Left lung (tissue), 4 donors: ENCODE measurements at regions not wholly inside any gene's neighbourhood (a gene's known extent, or its start where the extent isn't known, plus 50 kb on each side); places are given as distances from the start of the nearest gene placed in this dataset.

Experiments used
- ATAC-seq: fragments of 200-7000 bp; cut with Tn5 transposase; one replicate; pipeline ENCODE4 v1.9.1; 2020; ENCODE audit warnings: moderate library complexity
- DNase-seq, 4 donors: peaks; one replicate each; pipeline ENCODE4 v3.0.0-alpha.2; 2013 to 2020
- H3K27ac ChIP-seq, 2 donors: fragments of 200-600 bp; sonication (generic) in 1 of 2; one replicate each; pipeline versions ENCODE4 v1.5.0 to v1.8.0; 2020 to 2021
- H3K27me3 ChIP-seq, 2 donors: fragments of 200-600 bp; sonication (generic) in 1 of 2; one replicate each; pipeline versions ENCODE4 v1.5.0 to v1.8.0; 2020 to 2021
- H3K36me3 ChIP-seq, 2 donors: fragments of 200-600 bp; sonication (generic) in 1 of 2; one replicate each; pipeline versions ENCODE4 v1.5.0 to v1.8.0; 2020 to 2021
- H3K4me1 ChIP-seq, 2 donors: fragments of 200-600 bp; one replicate each; pipeline ENCODE4 v1.8.0; 2021
- H3K4me3 ChIP-seq, 2 donors: fragments of 200-600 bp; sonication (generic) in 1 of 2; one replicate each; pipeline versions ENCODE4 v1.5.0 to v1.8.0; 2020 to 2021; ENCODE audit warnings: mild to moderate bottlenecking in 1 of 2
- H3K9me3 ChIP-seq, 2 donors: fragments of 200-600 bp; sonication (generic) in 1 of 2; one replicate each; pipeline versions ENCODE4 v1.5.0 to v1.8.0; 2020 to 2021
- CTCF ChIP-seq, 2 donors: fragments of 200-600 bp; sonication (generic) in 1 of 2; IDR thresholded peaks; one replicate each; pipeline versions ENCODE4 v1.5.0 to v1.8.0; 2021; ENCODE audit warnings: antibody characterized with exemption in 2 of 2
- intact Hi-C, 2 donors: fragments of 100-400 bp; cut with DNase I; formaldehyde crosslinking; loops; one replicate each; pipeline versions ENCODE4 v1.11.2 to v1.14.2; 2022
- donor health status: DM: no; HTN: yes; CAD: no.
- donor health status: DM: no; HTN: no; CAD: no.

- ATAC-seq (no peak), DNase-seq (no peak)
- Histone ChIP-seq H3K27me3 (no peaks in the 10 kb centered on the region), H3K27ac (no peak overlapping the region), H3K4me3 (no peak overlapping the region), H3K36me3 (peaks cover 0 to 8% of the 10 kb centered on the region in 2 donors), H3K4me1 (peaks cover 67 to 88% of the 10 kb centered on the region in 2 donors), H3K9me3 (no peaks in the 10 kb centered on the region)
- intact Hi-C loops = loop anchor here in 1 of 2 donors (5.0 kb wide), 2 partner anchors 43 to 58 kb away; no protein-coding TSS in a partner anchor
- TF ChIP-seq CTCF (IDR thresholded peaks at IDR 0.05) = no peak
Observed at GRCh38 chr17:77434136-77435114, 293.7 kb downstream of the SEC14L1 start.

GRCh38 chr17:77435272-77436057, 294.7 kb downstream of the SEC14L1 start:
- peak in 1 of 4 donors; percentile 70 for DNase-seq
- no peaks in the 10 kb centered on the region for H3K9me3 ChIP-seq
- H3K27me3 ChIP-seq = no peaks in the 10 kb centered on the region
- H3K27ac ChIP-seq = peak overlapping the region in 1 of 2 donors; percentile 50
- intact Hi-C loops = no loop called here
- H3K36me3 ChIP-seq = peaks cover 0 to 8% of the 10 kb centered on the region in 2 donors
- TF ChIP-seq CTCF (IDR thresholded peaks at IDR 0.05) = no peak
- no peak overlapping the region for H3K4me3 ChIP-seq
- H3K4me1 ChIP-seq = peaks cover 63 to 88% of the 10 kb centered on the region in 2 donors
- ATAC-seq = no peak

GRCh38 chr17:77436058-77436442, 295.3 kb downstream of the SEC14L1 start:
- DNase-seq (peak in 1 of 4 donors; percentile 85), ATAC-seq (no peak)
- Histone ChIP-seq H3K27ac (peak overlapping the region in 1 of 2 donors; percentile 50), H3K27me3 (no peaks in the 10 kb centered on the region), H3K4me3 (no peak overlapping the region), H3K9me3 (no peaks in the 10 kb centered on the region), H3K36me3 (peaks cover 0 to 8% of the 10 kb centered on the region in 2 donors), H3K4me1 (peaks cover 64 to 88% of the 10 kb centered on the region in 2 donors)
- intact Hi-C loops = no loop called here
- TF ChIP-seq CTCF (IDR thresholded peaks at IDR 0.05) = no peak

GRCh38 chr17:77436481-77436880, 295.7 kb downstream of the SEC14L1 start:
- peaks cover 0 to 8% of the 10 kb centered on the region in 2 donors for H3K36me3 ChIP-seq
- no peak overlapping the region for H3K4me3 ChIP-seq
- ATAC-seq = no peak
- H3K27me3 ChIP-seq = no peaks in the 10 kb centered on the region
- peak overlapping the region in 1 of 2 donors; percentile 29 for H3K27ac ChIP-seq
- H3K4me1 ChIP-seq = peaks cover 66 to 88% of the 10 kb centered on the region in 2 donors
- intact Hi-C loops = no loop called here
- DNase-seq = no peak
- no peaks in the 10 kb centered on the region for H3K9me3 ChIP-seq
- no peak for TF ChIP-seq CTCF (IDR thresholded peaks at IDR 0.05)
